ENCODE measurements at regions not wholly inside any gene's neighbourhood (a gene's known extent, or its start where the extent isn't known, plus 50 kb on each side); places are given as distances from the start of the nearest gene placed in this dataset.
A peak's percentile ranks its signal among the peaks of the same experiment; 100 is the strongest.

GRCh38 chr13:78032132-78032531 lies 113.5 kb upstream of the EDNRB start:
- H3K27me3 ChIP-seq (replicated peaks in 1 of 7): no peaks in the 10 kb centered on the region
- no peak overlapping the region for H3K4me3 ChIP-seq
- peak overlapping the region in 4 of 8 donors; percentile 6 to 35 (median 20) for H3K27ac ChIP-seq
- no peak for DNase-seq
- H3K4me1 ChIP-seq: peaks cover 0 to 2% (median 0%) of the 10 kb centered on the region in 6 donors
- H3K36me3 ChIP-seq: no peaks in the 10 kb centered on the region
- no peaks in the 10 kb centered on the region for H3K9me3 ChIP-seq
- intact Hi-C loops (cut with DNase I; ENCODE audit: low total_unique reads): no loop called here
- TF ChIP-seq CTCF (IDR thresholded peaks at IDR 0.05 in 8 of 11, conservative IDR thresholded peaks at IDR 0.05 in 3 of 11) (no peak), POLR2AphosphoS5 (IDR thresholded peaks at IDR 0.05) (no peak), POLR2A (IDR thresholded peaks at IDR 0.05) (no peak)

- Histone ChIP-seq H3K4me1 (peaks cover 0 to 2% (median 0%) of the 10 kb centered on the region in 6 donors), H3K9me3 (no peaks in the 10 kb centered on the region), H3K4me3 (no peak overlapping the region), H3K36me3 (no peaks in the 10 kb centered on the region), H3K27me3 (replicated peaks in 1 of 7) (no peaks in the 10 kb centered on the region), H3K27ac (no peak overlapping the region)
- intact Hi-C loops (cut with DNase I; ENCODE audit: low total_unique reads): no loop called here
- 91 to 94% (median 93%) methylated on average over 2 of the region's 2 CpGs for WGBS, 5 donors
- DNase-seq: no peak
- TF ChIP-seq POLR2A (IDR thresholded peaks at IDR 0.05): no peak
- TF ChIP-seq POLR2AphosphoS5 (IDR thresholded peaks at IDR 0.05): no peak
These were observed 111.8 kb upstream of the EDNRB start for GRCh38 chr13:78030341-78030896.

GRCh38 chr13:78029901-78030300 lies 111.3 kb upstream of the EDNRB start:
- no peaks in the 10 kb centered on the region for H3K36me3 ChIP-seq
- no peak overlapping the region for H3K4me3 ChIP-seq
- 91 to 94% (median 94%) methylated on average over 6 of the region's 6 CpGs for WGBS, 5 donors
- TF ChIP-seq POLR2AphosphoS5 (IDR thresholded peaks at IDR 0.05) (no peak), CTCF (IDR thresholded peaks at IDR 0.05 in 8 of 11, conservative IDR thresholded peaks at IDR 0.05 in 3 of 11) (no peak), POLR2A (IDR thresholded peaks at IDR 0.05) (no peak)
- intact Hi-C loops (cut with DNase I; ENCODE audit: low total_unique reads): no loop called here
- H3K27me3 ChIP-seq (replicated peaks in 1 of 7): no peaks in the 10 kb centered on the region
- H3K27ac ChIP-seq: no peak overlapping the region
- H3K9me3 ChIP-seq: peaks cover 0 to 3% (median under 1%) of the 10 kb centered on the region in 8 donors
- H3K4me1 ChIP-seq: no peaks in the 10 kb centered on the region
- DNase-seq: no peak

- Histone ChIP-seq H3K27ac (no peak overlapping the region), H3K36me3 (no peaks in the 10 kb centered on the region), H3K27me3 (replicated peaks in 1 of 7) (no peaks in the 10 kb centered on the region), H3K4me3 (no peak overlapping the region), H3K9me3 (peaks cover 0 to 8% (median 5%) of the 10 kb centered on the region in 8 donors), H3K4me1 (no peaks in the 10 kb centered on the region)
- DNase-seq: no peak
- TF ChIP-seq POLR2AphosphoS5 (IDR thresholded peaks at IDR 0.05) (no peak), CTCF (IDR thresholded peaks at IDR 0.05 in 8 of 11, conservative IDR thresholded peaks at IDR 0.05 in 3 of 11) (no peak), POLR2A (IDR thresholded peaks at IDR 0.05) (no peak)
- 91 to 100% (median 93%) methylated on average over 1 of the region's 1 CpG for WGBS, 5 donors
- intact Hi-C loops (cut with DNase I; ENCODE audit: low total_unique reads): no loop called here
These were observed 110.3 kb upstream of the EDNRB start for GRCh38 chr13:78028960-78029359.

GRCh38 chr13:78024996-78025395 lies 106.4 kb upstream of the EDNRB start:
- no peak for TF ChIP-seq CTCF (IDR thresholded peaks at IDR 0.05 in 8 of 11, conservative IDR thresholded peaks at IDR 0.05 in 3 of 11)
- no peak for TF ChIP-seq POLR2A (IDR thresholded peaks at IDR 0.05)
- no peak for TF ChIP-seq POLR2AphosphoS5 (IDR thresholded peaks at IDR 0.05)
- no peak for DNase-seq
- intact Hi-C loops (cut with DNase I; ENCODE audit: low total_unique reads): no loop called here
- Histone ChIP-seq H3K36me3 (no peaks in the 10 kb centered on the region), H3K4me1 (peaks cover 4 to 21% (median 16%) of the 10 kb centered on the region in 6 donors), H3K4me3 (no peak overlapping the region), H3K27me3 (replicated peaks in 1 of 7) (no peaks in the 10 kb centered on the region), H3K27ac (no peak overlapping the region), H3K9me3 (peaks cover 0 to 8% (median 5%) of the 10 kb centered on the region in 8 donors)
